ENCODE measurements at regions not wholly inside any gene's neighbourhood (a gene's known extent, or its start where the extent isn't known, plus 50 kb on each side); places are given as distances from the start of the nearest gene placed in this dataset.
"Not testable (repeated sequence)": the region's sequence is repeated elsewhere in the genome, so short reads cannot be mapped to it uniquely, and the experiment has no call there.

GRCh38 chr14:105678996-105679958 lies 152.9 kb downstream of the TMEM121 start:
- DNase-seq (ENCODE audit: low read depth) = not testable (repeated sequence)

- DNase-seq (ENCODE audit: low read depth) = not testable (repeated sequence)
Measured at GRCh38 chr14:105679959-105680735, 153.8 kb downstream of the TMEM121 start.

DNA sequence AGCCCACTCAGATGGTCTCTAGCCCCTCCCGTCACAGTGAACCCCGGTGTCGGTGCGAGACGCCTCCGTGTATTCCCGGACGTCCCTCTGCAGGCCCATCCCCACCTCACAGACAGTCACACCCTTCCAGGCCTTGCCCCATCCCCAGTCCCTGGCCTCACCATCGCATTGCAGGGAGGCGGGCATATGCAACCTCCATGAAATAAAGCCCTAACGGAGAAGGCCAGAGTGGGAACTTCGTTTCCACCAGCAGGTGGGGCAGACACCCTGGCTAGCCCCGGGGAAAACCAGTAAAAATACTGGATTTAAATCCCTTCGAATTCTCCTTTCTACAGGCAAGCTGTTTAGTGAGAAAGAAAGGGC lies 154.3 kb downstream of the TMEM121 start:
- not testable (repeated sequence) for DNase-seq (ENCODE audit: low read depth)

DNA sequence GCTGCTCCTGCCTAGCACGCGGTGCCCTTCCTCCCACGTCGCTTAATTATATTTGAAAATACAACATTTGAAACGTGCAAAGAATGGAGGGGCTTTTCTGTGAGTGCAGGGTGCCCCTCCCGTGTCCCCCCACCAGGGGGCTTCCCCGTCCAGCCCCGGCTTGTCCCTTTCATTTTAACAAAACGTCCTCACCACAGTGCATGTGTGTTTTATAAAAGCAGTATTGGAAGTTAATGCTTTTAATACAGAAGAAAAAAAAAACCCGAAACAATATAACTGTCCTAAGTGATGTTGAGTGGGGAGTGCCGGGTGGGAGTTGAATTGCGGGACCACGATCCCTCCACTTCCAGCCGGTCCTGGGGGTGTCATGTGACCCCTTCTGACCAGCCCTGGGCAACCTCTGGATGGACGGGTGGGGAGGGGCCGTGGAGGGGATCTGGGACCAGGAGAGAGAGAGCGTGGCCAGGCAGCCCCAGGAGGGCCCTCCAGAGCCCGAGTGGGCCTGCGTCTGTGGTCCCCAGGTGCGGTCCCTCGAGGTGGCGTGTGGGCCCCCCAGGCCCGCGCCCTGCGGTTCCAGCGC lies 155.3 kb downstream of the TMEM121 start:
- DNase-seq (ENCODE audit: low read depth) = not testable (repeated sequence)

GRCh38 chr14:105682442-105682841 lies 156.1 kb downstream of the TMEM121 start:
- DNase-seq (ENCODE audit: low read depth) = not testable (repeated sequence)

DNA sequence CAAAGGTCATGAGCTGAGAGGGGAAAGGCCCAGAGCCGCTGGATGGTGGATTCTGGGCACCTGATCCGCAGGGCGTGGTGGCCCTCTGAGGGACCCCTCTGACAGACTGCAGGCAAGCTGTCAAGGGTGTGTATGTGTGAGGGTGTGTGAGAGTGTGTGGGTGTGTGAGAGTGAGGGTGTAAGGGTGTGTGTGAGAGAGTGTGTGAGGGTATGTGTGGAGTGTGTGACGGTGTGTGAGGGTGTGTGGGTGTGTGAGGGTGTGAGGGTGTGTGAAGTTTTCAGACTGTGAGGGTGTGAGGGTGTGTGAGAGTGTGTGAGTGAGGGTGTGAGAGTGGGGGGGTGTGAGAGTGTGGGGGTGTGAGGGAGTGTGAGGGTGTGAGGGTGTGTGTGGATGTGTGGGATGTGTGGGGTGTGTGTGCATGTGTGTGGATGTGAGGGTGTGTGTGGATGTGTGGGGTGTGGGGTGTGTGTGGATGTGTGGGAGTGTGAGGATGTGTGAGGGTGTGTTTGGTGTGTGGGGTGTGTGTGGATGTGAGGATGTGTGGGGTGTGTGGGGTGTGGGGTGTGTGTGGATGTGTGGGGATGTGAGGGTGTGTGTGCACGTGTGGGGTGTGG lies 156.7 kb downstream of the TMEM121 start:
- DNase-seq (ENCODE audit: low read depth) = no peak

DNA sequence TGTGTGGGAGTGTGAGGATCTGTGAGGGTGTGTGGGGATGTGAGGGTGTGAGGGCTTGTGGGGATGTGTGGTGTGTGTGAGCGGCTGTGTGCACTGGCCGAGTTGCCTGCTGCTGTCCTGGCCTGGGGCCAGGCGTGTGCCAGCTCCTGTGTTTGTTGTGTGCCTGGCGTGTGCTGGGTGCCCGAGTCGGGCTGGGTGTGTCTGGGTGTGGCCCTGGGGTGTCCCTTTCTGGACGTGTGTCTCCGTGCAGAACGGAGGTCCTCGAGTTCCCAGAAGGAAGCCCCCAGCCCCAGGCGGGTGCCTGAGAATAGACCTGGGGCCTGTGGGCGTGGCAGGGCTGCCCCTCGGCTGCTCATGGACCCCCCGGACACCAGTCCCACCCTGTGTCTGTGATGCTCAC lies 157.7 kb downstream of the TMEM121 start:
- DNase-seq (ENCODE audit: low read depth) = not testable (repeated sequence)

- DNase-seq (ENCODE audit: low read depth) = not testable (repeated sequence)
Measured at GRCh38 chr14:105684597-105684996, 158.2 kb downstream of the TMEM121 start.

- no peak for DNase-seq (ENCODE audit: low read depth)
Measured at GRCh38 chr14:105685003-105685402, 158.6 kb downstream of the TMEM121 start.

DNA sequence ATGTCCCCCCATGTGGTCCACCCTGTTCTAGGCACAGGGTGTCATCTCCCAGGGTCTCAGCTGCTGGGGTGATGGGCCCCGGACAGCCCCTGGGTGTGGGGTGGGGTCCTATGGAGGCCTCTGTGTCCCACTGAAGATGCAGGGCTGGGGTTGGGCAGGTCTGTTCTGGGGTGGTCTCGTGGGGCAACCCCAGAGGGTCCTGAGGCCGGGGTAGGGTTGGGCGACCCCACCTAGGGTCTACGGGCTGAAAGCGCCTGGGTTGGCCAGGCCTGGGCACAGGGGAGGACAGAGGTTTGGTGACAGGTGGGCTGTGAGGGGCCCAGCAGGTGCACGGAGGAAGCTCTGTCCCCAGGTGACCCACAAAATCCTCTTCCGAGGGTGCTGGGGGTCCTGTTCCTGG lies 159.2 kb downstream of the TMEM121 start:
- not testable (repeated sequence) for DNase-seq (ENCODE audit: low read depth)

- not testable (repeated sequence) for DNase-seq (ENCODE audit: low read depth)
Measured at GRCh38 chr14:105686050-105686449, 159.7 kb downstream of the TMEM121 start.

DNA sequence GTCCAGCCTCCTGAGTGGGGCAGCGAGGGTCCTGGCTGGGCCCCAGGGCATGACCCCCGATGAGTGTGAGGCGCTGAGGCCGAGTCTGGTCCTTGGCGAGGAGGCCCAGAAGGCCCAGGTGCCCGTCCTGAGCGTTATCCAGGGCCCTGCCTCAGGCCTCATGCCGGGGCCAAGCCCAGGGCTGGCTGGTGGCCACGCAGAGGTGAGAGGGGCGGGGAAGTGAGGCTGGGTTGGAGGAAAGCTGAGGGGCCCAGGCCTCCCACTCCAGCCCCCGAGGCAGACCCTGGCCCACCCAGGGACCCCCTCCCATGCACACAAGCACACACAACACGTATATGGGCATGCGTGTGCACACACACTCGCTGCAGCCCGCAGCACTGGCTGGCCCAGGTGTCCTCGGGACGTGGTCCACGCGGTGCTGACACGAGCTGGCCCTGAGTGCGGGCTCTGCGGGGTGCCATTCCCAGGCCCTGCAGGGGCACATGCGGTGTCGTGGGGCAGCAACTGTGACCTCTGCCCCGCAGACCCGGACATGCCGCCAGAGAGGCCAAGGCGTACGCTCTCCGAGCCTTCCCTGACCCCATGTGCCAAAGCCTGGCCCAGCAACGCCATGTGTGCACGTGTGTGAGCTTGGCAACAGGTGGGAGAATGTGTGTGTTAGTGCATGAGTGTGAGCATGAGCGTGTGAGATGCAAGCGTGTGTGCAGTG lies 160.2 kb downstream of the TMEM121 start:
- not testable (repeated sequence) for DNase-seq (ENCODE audit: low read depth)

DNA sequence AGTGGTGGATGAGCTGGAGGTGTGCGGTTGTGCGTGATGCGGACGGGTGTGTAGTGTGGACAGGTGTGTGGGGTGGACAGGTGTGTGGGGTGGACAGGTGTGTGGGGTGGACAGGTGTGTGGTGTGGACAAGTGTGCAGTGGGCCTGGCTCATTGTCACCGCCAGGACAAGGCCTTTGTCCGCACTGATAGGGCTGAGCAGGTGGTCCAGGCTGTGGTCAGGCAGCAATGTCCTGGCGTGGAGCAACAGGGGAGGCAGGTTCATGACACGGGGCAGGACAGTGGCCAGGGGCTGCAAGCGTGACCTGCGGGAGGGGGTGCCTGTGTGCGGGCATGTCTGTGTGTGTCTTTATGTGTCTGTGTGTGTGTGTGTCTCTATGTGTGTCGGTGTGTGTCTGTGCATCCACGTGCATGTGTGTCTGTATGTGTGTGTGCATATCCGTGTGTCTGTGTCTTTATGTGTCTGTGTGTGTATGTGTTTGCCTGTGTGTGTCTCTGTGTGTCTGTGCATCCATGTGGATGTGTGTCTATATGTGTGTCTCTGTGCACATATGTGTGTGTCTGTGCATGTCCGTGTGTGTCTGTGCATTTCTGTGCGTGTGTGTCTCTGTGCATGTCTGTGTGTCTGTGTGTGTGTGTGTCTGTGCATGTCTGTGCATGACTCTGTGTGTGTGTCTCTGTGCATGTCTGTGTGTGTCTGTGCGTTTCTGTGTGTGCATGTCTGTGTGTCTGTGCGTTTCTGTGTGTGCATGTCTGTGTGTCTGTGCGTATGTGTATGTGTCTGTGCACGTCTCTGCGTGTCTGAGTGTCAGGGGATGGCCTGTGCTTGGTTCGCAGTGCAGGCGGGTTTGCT lies 161.0 kb downstream of the TMEM121 start:
- DNase-seq (ENCODE audit: low read depth) = not testable (repeated sequence)

GRCh38 chr14:105688023-105688351 lies 161.6 kb downstream of the TMEM121 start:
- DNase-seq (ENCODE audit: low read depth) = not testable (repeated sequence)

DNA sequence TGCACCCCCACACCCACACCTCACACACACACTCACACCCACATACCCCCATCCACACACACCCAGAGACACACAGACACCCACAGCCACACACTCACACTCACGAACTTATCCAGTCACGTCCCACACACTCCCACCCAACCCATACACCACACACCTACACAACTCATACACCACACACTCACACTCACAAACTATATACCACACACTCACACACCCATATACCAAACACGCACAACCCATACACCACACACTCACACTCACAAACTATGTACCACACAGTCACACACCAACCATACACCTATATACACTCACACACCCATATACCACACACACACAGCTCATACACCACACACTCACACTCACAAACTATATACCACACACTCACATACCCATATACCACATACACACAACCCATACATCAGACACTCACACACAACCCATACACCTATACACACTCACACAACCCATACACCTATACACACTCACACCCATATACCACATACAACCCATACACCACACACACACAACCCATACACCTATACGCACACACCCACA lies 162.4 kb downstream of the TMEM121 start:
- DNase-seq (ENCODE audit: low read depth) = not testable (repeated sequence)

DNA sequence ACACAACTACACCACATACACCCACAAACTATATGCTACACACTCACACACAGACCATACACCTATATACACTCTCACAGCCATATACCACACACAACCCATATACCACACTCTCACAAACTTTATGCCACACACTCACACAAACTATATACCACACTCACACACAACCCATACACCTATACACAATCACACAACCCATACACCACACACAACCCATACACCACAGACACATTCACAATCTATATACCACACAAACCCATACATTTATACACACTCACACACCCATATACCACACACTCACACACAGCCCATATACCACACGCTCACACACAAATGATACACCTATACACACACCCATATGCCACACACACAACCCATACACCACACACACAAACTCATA lies 163.3 kb downstream of the TMEM121 start:
- no peak for DNase-seq (ENCODE audit: low read depth)

DNA sequence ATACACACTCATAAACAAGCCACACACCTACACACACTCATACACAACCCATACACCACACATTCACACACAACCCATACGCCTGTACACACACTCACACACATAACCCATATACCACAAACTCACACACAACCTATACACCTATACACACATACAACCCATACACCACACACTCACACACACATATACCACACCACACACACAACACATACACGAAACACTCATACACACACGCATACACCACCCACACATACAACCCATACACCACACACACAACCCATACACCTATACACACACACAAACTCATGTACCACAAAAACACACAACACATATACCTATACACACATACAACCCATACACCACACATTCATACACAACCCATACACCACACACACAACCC lies 164.3 kb downstream of the TMEM121 start:
- no peak for DNase-seq (ENCODE audit: low read depth)

DNA sequence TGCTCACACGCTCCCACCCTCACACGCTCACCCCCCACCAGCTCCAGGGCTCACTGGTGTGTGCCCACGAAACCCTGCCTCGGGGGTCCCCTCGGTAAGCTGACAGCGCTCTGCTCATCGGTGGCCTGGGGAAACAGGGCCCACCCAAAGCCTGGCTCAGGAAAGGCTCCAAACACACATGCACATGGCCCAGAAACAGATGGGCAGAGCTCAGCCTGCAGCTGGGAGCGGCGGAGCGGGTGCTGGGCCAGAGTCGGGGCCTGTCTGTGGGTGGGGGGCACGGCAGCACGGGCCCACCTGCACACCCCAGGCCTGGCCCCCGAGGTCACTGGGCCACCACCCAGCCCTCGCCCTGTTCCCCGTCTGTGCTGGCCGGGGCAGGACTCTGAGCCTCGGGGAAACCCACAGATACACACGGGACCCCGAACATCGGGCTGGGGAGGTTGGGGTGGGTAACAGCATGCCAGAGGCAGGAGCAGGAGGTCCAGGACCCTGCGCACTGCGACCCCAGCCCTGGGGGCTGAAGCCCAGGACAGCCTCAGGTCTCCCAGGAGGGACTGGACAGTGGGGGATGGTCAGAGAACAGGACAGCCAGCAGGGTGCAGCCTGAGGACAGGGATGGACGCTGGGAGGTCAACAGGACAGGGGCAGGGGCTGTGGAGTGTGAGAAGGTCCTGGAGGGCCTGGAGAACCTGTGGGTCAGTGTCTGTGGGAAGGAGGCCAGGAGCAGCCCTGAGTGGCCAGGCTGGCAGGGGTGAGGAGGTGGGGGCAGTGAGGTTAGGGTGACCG lies 165.1 kb downstream of the TMEM121 start:
- not testable (repeated sequence) for DNase-seq (ENCODE audit: low read depth)

DNA sequence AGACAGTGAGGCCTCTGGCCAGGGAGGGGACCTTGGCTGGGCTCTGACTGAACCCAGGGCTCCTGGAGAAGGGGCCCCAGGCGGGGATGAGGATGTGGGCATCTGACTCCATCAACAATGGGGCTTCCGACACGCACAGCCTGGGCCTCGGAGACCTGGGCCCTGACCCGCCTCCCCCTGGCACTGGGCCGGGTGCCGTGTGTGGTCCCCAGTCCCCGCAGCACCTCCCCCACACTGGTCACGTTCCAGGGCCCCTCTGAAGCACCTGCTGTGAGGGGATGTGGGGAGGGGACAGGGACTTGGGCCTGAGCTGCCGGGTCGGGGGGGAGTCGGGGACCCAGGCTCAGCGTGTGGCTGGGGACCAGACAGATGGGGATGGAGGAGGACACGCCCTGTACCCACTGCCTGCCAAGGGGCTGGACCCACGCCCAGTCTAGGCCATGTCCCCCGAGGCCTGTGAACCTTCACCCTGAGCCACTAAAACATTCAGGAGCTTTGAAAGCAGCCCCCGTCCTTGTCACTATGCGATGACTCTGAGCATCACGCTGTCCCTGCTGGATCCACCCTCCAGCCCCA lies 165.8 kb downstream of the TMEM121 start:
- not testable (repeated sequence) for DNase-seq (ENCODE audit: low read depth)
